Activated naive CD4-positive, alpha-beta T cell treated with Interleukin-2 at 50 U/mL for 16 hours (primary cell): ENCODE measurements at regions not wholly inside any gene's neighbourhood (a gene's known extent, or its start where the extent isn't known, plus 50 kb on each side); places are given as distances from the start of the nearest gene placed in this dataset.

Experiments
- DNase-seq: peaks from one replicate; pipeline ENCODE4 v3.0.0-alpha.2; 2020

GRCh38 chr1:29901624-29902325 lies 665.5 kb downstream of the PTPRU start:
- DNase-seq = no peak

GRCh38 chr1:29900712-29901111 lies 664.4 kb downstream of the PTPRU start:
- DNase-seq = no peak

- DNase-seq = no peak
Observed at GRCh38 chr1:29900104-29900679, 663.9 kb downstream of the PTPRU start.

- no peak for DNase-seq
Observed at GRCh38 chr1:29896791-29897714, 660.7 kb downstream of the PTPRU start.

- DNase-seq = no peak
Observed at GRCh38 chr1:29896300-29896699, 660.0 kb downstream of the PTPRU start.

GRCh38 chr1:29895201-29895600 lies 658.9 kb downstream of the PTPRU start:
- DNase-seq = no peak

- DNase-seq = no peak
Observed at GRCh38 chr1:29894311-29894710, 658.0 kb downstream of the PTPRU start.

GRCh38 chr1:29893806-29894205 lies 657.5 kb downstream of the PTPRU start:
- DNase-seq = no peak

GRCh38 chr1:29893046-29893723 lies 656.9 kb downstream of the PTPRU start:
- DNase-seq = no peak

- no peak for DNase-seq
Observed at GRCh38 chr1:29892247-29892646, 655.9 kb downstream of the PTPRU start.

- no peak for DNase-seq
Observed at GRCh38 chr1:29890201-29890959, 654.1 kb downstream of the PTPRU start.

- DNase-seq = no peak
Observed at GRCh38 chr1:29889776-29890175, 653.5 kb downstream of the PTPRU start.

GRCh38 chr1:29884740-29885139 lies 648.4 kb downstream of the PTPRU start:
- DNase-seq = no peak

GRCh38 chr1:29883986-29884385 lies 647.7 kb downstream of the PTPRU start:
- DNase-seq = no peak

- DNase-seq = no peak
Observed at GRCh38 chr1:29883411-29883832, 647.1 kb downstream of the PTPRU start.

- DNase-seq = no peak
Observed at GRCh38 chr1:29880556-29880955, 644.2 kb downstream of the PTPRU start.

- DNase-seq = no peak
Observed at GRCh38 chr1:29879217-29879616, 642.9 kb downstream of the PTPRU start.

- DNase-seq = no peak
Observed at GRCh38 chr1:29878501-29878900, 642.2 kb downstream of the PTPRU start.

- no peak for DNase-seq
Observed at GRCh38 chr1:29876902-29877301, 640.6 kb downstream of the PTPRU start.

GRCh38 chr1:29876441-29876840 lies 640.1 kb downstream of the PTPRU start:
- no peak for DNase-seq

GRCh38 chr1:29875557-29876028 lies 639.3 kb downstream of the PTPRU start:
- no peak for DNase-seq

GRCh38 chr1:29870621-29871020 lies 634.3 kb downstream of the PTPRU start:
- DNase-seq = no peak
